Calu3 (cell line): ENCODE measurements at regions not wholly inside any gene's neighbourhood (a gene's known extent, or its start where the extent isn't known, plus 50 kb on each side); places are given as distances from the start of the nearest gene placed in this dataset.

Source experiments
- BruUV-seq: library from RNA; stranded (reverse); fragments of 400-500 nt; replicated peaks from 2 replicates; lab custom pipeline; 2021; lab: Mats Ljungman, UMichigan
- CTCF ChIA-PET: fragments of 300-600 bp; sonication (Branson Sonifier 250); formaldehyde crosslinking; loops from one replicate; lab custom pipeline; 2022; ENCODE audit warnings: antibody characterized with exemption; lab: Charles Lee
- DNase-seq: peaks from one replicate; pipeline ENCODE4 v3.0.0; 2022
- H3K27ac Mint-ChIP-seq: one replicate; pipeline ENCODE4 v1.8.0; 2022; ENCODE audit warnings: mixed read lengths; ENCODE audit not compliant: unreplicated experiment
- H3K27me3 Mint-ChIP-seq: one replicate; pipeline ENCODE4 v1.8.0; 2022; ENCODE audit warnings: mixed read lengths; ENCODE audit not compliant: unreplicated experiment
- H3K36me3 Mint-ChIP-seq: one replicate; pipeline ENCODE4 v1.8.0; 2022; ENCODE audit warnings: mild to moderate bottlenecking, moderate library complexity, mixed read lengths; ENCODE audit not compliant: insufficient read depth, unreplicated experiment
- H3K4me1 Mint-ChIP-seq: one replicate; pipeline ENCODE4 v1.8.0; 2022; ENCODE audit warnings: mild to moderate bottlenecking, low read depth, mixed read lengths; ENCODE audit not compliant: unreplicated experiment
- H3K4me3 Mint-ChIP-seq: one replicate; pipeline ENCODE4 v1.8.0; 2022; ENCODE audit warnings: mild to moderate bottlenecking, low read depth, moderate library complexity, mixed read lengths; ENCODE audit not compliant: unreplicated experiment
- H3K9me3 Mint-ChIP-seq: one replicate; pipeline ENCODE4 v1.8.0; 2022; ENCODE audit warnings: low read depth, mixed read lengths; ENCODE audit not compliant: unreplicated experiment
- CTCF ChIP-seq: fragments of 200-600 bp; IDR thresholded peaks from one replicate; pipeline ENCODE4 v1.8.0; 2022; ENCODE audit warnings: antibody characterized with exemption; ENCODE audit not compliant: unreplicated experiment
- intact Hi-C: fragments of 100-400 bp; cut with micrococcal nuclease; formaldehyde crosslinking; loops from one replicate; pipeline ENCODE4 v1.10.0; 2022; ENCODE audit not compliant: unreplicated experiment

GRCh38 chr1:106049595-106049994 is 1006.9 kb upstream of the PRMT6 start:
- no peak for TF ChIP-seq CTCF
- Mint-ChIP-seq H3K4me3 (no peak overlapping the region), H3K27me3 (no peaks in the 10 kb centered on the region), H3K4me1 (no peaks in the 10 kb centered on the region), H3K9me3 (peaks cover 11% of the 10 kb centered on the region), H3K27ac (no peak overlapping the region), H3K36me3 (no peaks in the 10 kb centered on the region)
- BruUV-seq: no TSS peak
- no peak for DNase-seq
- intact Hi-C loops: no loop called here
- CTCF ChIA-PET: no interaction called here

- no peak overlapping the region for H3K27ac Mint-ChIP-seq
- H3K4me1 Mint-ChIP-seq: no peaks in the 10 kb centered on the region
- no peak for TF ChIP-seq CTCF
- intact Hi-C loops: no loop called here
- no peak for DNase-seq
- H3K27me3 Mint-ChIP-seq: no peaks in the 10 kb centered on the region
- peaks cover 11% of the 10 kb centered on the region for H3K9me3 Mint-ChIP-seq
- CTCF ChIA-PET: no interaction called here
- no peaks in the 10 kb centered on the region for H3K36me3 Mint-ChIP-seq
- BruUV-seq: no TSS peak
- no peak overlapping the region for H3K4me3 Mint-ChIP-seq
Observed at GRCh38 chr1:106055855-106056254, 1000.6 kb upstream of the PRMT6 start.

- no peak for TF ChIP-seq CTCF
- BruUV-seq: no TSS peak
- Mint-ChIP-seq H3K4me3 (no peak overlapping the region), H3K4me1 (no peaks in the 10 kb centered on the region), H3K27me3 (no peaks in the 10 kb centered on the region), H3K9me3 (peaks cover 5% of the 10 kb centered on the region), H3K27ac (no peak overlapping the region), H3K36me3 (no peaks in the 10 kb centered on the region)
- intact Hi-C loops: no loop called here
- CTCF ChIA-PET: no interaction called here
- DNase-seq: no peak
Observed at GRCh38 chr1:106061586-106062495, 994.6 kb upstream of the PRMT6 start.

- CTCF ChIA-PET: no interaction called here
Observed at GRCh38 chr1:106063510-106063909, 993.0 kb upstream of the PRMT6 start.

More at GRCh38 chr1:106063510-106063909, 993.0 kb upstream of the PRMT6 start:
- no peak for TF ChIP-seq CTCF
- peaks cover 5% of the 10 kb centered on the region for H3K9me3 Mint-ChIP-seq
- H3K27me3 Mint-ChIP-seq: no peaks in the 10 kb centered on the region
- no peaks in the 10 kb centered on the region for H3K4me1 Mint-ChIP-seq
- BruUV-seq: no TSS peak
- DNase-seq: no peak
- no peaks in the 10 kb centered on the region for H3K36me3 Mint-ChIP-seq
- H3K4me3 Mint-ChIP-seq: no peak overlapping the region
- no peak overlapping the region for H3K27ac Mint-ChIP-seq
- intact Hi-C loops: no loop called here
